H1 (cell line): ENCODE measurements at regions not wholly inside any gene's neighbourhood (a gene's known extent, or its start where the extent isn't known, plus 50 kb on each side); places are given as distances from the start of the nearest gene placed in this dataset.

Experiments used
- ATF3 ChIP-seq: IDR thresholded peaks from 2 replicates; pipeline ENCODE4 v1.6.1; 2011; ENCODE audit warnings: low read depth, mild to moderate bottlenecking, low read length; ENCODE audit not compliant: insufficient read depth
- BCL11A ChIP-seq, 2 experiments: IDR thresholded peaks; one replicate each; pipeline ENCODE4 v1.6.1; 2011; ENCODE audit warnings: low read depth in 2 of 2, low read length in 2 of 2, mild to moderate bottlenecking in 2 of 2
- CBX5 ChIP-seq: fragments of 300-800, 300-1000 bp; sonication (generic); IDR thresholded peaks from 2 replicates; pipeline ENCODE4 v1.7.1; 2016; ENCODE audit warnings: antibody characterized with exemption, low read length, low read depth
- CTCF ChIP-seq, 3 experiments: IDR thresholded peaks; 1 replicate in 2 of 3; 2 replicates in 1 of 3; pipeline versions ENCODE4 v1.5.1 to v1.6.1; 2011; ENCODE audit warnings: low read length in 3 of 3, mild to moderate bottlenecking in 3 of 3, inconsistent platforms in 2 of 3, low read depth in 1 of 3, moderate library complexity in 1 of 3; ENCODE audit not compliant: insufficient read depth in 1 of 3; ENCODE audit errors: control extremely low read depth in 1 of 3
- GTF2F1 ChIP-seq: IDR thresholded peaks from 2 replicates; pipeline ENCODE4 v1.6.1; 2012; ENCODE audit warnings: low read depth, low read length, improper control_type of control experiment, borderline replicate concordance
- POLR2AphosphoS5 ChIP-seq: IDR thresholded peaks from 2 replicates; pipeline ENCODE4 v1.6.1; 2011; ENCODE audit warnings: low read depth, low read length
- RFX5 ChIP-seq: IDR thresholded peaks from 2 replicates; pipeline ENCODE4 v1.6.1; 2011; ENCODE audit warnings: low read depth, low read length, improper control_type of control experiment, borderline replicate concordance
- RXRA ChIP-seq: IDR thresholded peaks from 2 replicates; pipeline ENCODE4 v1.6.1; 2011; ENCODE audit warnings: low read depth, mild to moderate bottlenecking, low read length, moderate library complexity; ENCODE audit not compliant: insufficient read depth
- USF2 ChIP-seq: IDR thresholded peaks from 2 replicates; pipeline ENCODE4 v1.6.1; 2011; ENCODE audit warnings: low read length, improper control_type of control experiment

GRCh38 chr10:28777911-28778310 is 100.6 kb downstream of the BAMBI start (continued):
- TF ChIP-seq CTCF (IDR thresholded peaks at IDR 0.05; ENCODE audit: control extremely low read depth in 1 of 3, insufficient read depth in 1 of 3, low read depth in 1 of 3, low read length in 3 of 3) = no peak
- TF ChIP-seq BCL11A (IDR thresholded peaks at IDR 0.05; ENCODE audit: low read depth in 2 of 2, low read length in 2 of 2) = no peak
- TF ChIP-seq GTF2F1 = no peak
- TF ChIP-seq USF2 = no peak
- TF ChIP-seq RFX5 = no peak
- no peak for TF ChIP-seq CBX5
- no peak for TF ChIP-seq ATF3
- TF ChIP-seq POLR2AphosphoS5 = no peak
- no peak for TF ChIP-seq RXRA
